ENCODE measurements at regions not wholly inside any gene's neighbourhood (a gene's known extent, or its start where the extent isn't known, plus 50 kb on each side); places are given as distances from the start of the nearest gene placed in this dataset.

DNA sequence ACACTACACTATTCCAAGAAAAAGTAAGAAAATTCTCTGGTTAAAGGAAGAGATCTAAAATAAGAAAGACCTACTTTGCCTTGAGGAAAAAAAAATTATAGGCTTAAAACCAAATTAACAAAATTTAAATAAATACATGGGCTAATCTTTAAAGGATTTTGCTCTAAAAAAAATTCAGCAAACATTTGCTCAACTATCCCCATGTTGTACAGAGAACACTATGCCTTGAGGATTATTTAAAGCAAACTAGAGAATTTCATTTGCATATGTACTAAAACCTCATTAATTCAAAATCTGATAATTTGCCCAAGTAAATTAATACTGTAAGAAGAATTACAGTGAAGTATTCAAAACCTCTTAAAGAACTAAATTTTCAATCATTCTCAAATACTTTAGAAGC is 71.6 kb upstream of the KCNIP4 start:
- TF ChIP-seq, protein P1, sequence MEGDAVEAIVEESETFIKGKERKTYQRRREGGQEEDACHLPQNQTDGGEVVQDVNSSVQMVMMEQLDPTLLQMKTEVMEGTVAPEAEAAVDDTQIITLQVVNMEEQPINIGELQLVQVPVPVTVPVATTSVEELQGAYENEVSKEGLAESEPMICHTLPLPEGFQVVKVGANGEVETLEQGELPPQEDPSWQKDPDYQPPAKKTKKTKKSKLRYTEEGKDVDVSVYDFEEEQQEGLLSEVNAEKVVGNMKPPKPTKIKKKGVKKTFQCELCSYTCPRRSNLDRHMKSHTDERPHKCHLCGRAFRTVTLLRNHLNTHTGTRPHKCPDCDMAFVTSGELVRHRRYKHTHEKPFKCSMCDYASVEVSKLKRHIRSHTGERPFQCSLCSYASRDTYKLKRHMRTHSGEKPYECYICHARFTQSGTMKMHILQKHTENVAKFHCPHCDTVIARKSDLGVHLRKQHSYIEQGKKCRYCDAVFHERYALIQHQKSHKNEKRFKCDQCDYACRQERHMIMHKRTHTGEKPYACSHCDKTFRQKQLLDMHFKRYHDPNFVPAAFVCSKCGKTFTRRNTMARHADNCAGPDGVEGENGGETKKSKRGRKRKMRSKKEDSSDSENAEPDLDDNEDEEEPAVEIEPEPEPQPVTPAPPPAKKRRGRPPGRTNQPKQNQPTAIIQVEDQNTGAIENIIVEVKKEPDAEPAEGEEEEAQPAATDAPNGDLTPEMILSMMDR (conservative IDR thresholded peaks at IDR 0.05; ENCODE audit: low read length), result no peak
- TF ChIP-seq EZH2phosphoT487 (IDR thresholded peaks at IDR 0.05; ENCODE audit: borderline replicate concordance, low read depth, low read length), result no peak
